ENCODE measurements at regions not wholly inside any gene's neighbourhood (a gene's known extent, or its start where the extent isn't known, plus 50 kb on each side); places are given as distances from the start of the nearest gene placed in this dataset.
A peak's percentile ranks its signal among the peaks of the same experiment; 100 is the strongest.

GRCh38 chr18:69326094-69326493 is 74.6 kb upstream of the DOK6 start:
- H3K36me3 ChIP-seq (ENCODE audit: low read depth): no peaks in the 10 kb centered on the region
- ATAC-seq (no peak), DNase-seq (no peak)
- H3K9me3 ChIP-seq: no peaks in the 10 kb centered on the region
- no peak for TF ChIP-seq CTCF (IDR thresholded peaks at IDR 0.05)
- intact Hi-C loops (cut with DNase I, micrococcal nuclease): no loop called here
- H3K4me1 ChIP-seq (ENCODE audit: low read depth): no peaks in the 10 kb centered on the region
- no peak overlapping the region for H3K4me3 ChIP-seq

- no peak for ATAC-seq
Measured at GRCh38 chr18:69328086-69328485, 72.6 kb upstream of the DOK6 start.

GRCh38 chr18:69330385-69331005 is 70.2 kb upstream of the DOK6 start:
- no peak overlapping the region for H3K4me3 ChIP-seq
- peak in 1 of 3 donors; percentile 15 for DNase-seq
- intact Hi-C loops (cut with DNase I, micrococcal nuclease): no loop called here
- no peaks in the 10 kb centered on the region for H3K4me1 ChIP-seq (ENCODE audit: low read depth)
- no peak for TF ChIP-seq CTCF (IDR thresholded peaks at IDR 0.05)
- no peaks in the 10 kb centered on the region for H3K36me3 ChIP-seq (ENCODE audit: low read depth)
- peak; percentile 47 for ATAC-seq
- no peaks in the 10 kb centered on the region for H3K9me3 ChIP-seq

More at GRCh38 chr18:69328086-69328485, 72.6 kb upstream of the DOK6 start:
- no peak for TF ChIP-seq CTCF (IDR thresholded peaks at IDR 0.05)
- no peak overlapping the region for H3K4me3 ChIP-seq
- H3K4me1 ChIP-seq (ENCODE audit: low read depth): no peaks in the 10 kb centered on the region
- intact Hi-C loops (cut with DNase I, micrococcal nuclease): no loop called here
- DNase-seq: no peak
- H3K9me3 ChIP-seq: no peaks in the 10 kb centered on the region
- no peaks in the 10 kb centered on the region for H3K36me3 ChIP-seq (ENCODE audit: low read depth)

GRCh38 chr18:69349912-69350597 is 50.6 kb upstream of the DOK6 start:
- TF ChIP-seq CTCF (IDR thresholded peaks at IDR 0.05): no peak
- DNase-seq: no peak
- Histone ChIP-seq H3K36me3 (ENCODE audit: low read depth) (no peaks in the 10 kb centered on the region), H3K4me1 (ENCODE audit: low read depth) (no peaks in the 10 kb centered on the region), H3K4me3 (no peak overlapping the region), H3K9me3 (no peaks in the 10 kb centered on the region)
- no peak for ATAC-seq
- intact Hi-C loops (cut with DNase I, micrococcal nuclease): no loop called here
